Mesendoderm (in vitro differentiated cells): ENCODE measurements at regions not wholly inside any gene's neighbourhood (a gene's known extent, or its start where the extent isn't known, plus 50 kb on each side); places are given as distances from the start of the nearest gene placed in this dataset.

Experiments used
- DNase-seq: peaks from one replicate; pipeline ENCODE4 v3.0.0; 2013
- H2AK5ac ChIP-seq: 2 replicates; pipeline ENCODE4 v1.6.1; 2013; ENCODE audit warnings: low read length, inconsistent platforms
- H2BK120ac ChIP-seq: 2 replicates; pipeline ENCODE4 v1.6.1; 2013; ENCODE audit warnings: low read depth, mild to moderate bottlenecking, low read length, moderate library complexity, mixed read lengths
- H2BK15ac ChIP-seq: replicated peaks from 2 replicates; pipeline ENCODE4 v1.6.1; 2013; ENCODE audit warnings: low read depth, mild to moderate bottlenecking, moderate library complexity
- H2BK5ac ChIP-seq: 2 replicates; pipeline ENCODE4 v1.6.1; 2013; ENCODE audit warnings: low read length, inconsistent platforms
- H3K18ac ChIP-seq: 2 replicates; pipeline ENCODE4 v1.6.1; 2013; ENCODE audit warnings: mild to moderate bottlenecking, low read length, mixed read lengths
- H3K23ac ChIP-seq: one replicate; pipeline ENCODE4 v1.6.1; 2013; ENCODE audit warnings: low read length
- H3K27ac ChIP-seq: 2 replicates; pipeline ENCODE4 v1.5.1; 2013; ENCODE audit warnings: low read depth, mild to moderate bottlenecking, inconsistent platforms, low read length, moderate library complexity
- H3K27me3 ChIP-seq: 2 replicates; pipeline ENCODE4 v1.6.1; 2013; ENCODE audit warnings: low read length, control low read depth, mild to moderate bottlenecking, inconsistent platforms; ENCODE audit not compliant: insufficient read depth, poor library complexity
- H3K36me3 ChIP-seq: 2 replicates; pipeline ENCODE4 v1.6.1; 2013; ENCODE audit warnings: low read length, inconsistent platforms; ENCODE audit not compliant: control insufficient read depth, insufficient read depth
- H3K4ac ChIP-seq: one replicate; pipeline ENCODE4 v1.6.1; 2013; ENCODE audit warnings: low read depth, mild to moderate bottlenecking, low read length, moderate library complexity
- H3K4me1 ChIP-seq: 2 replicates; pipeline ENCODE4 v1.6.1; 2013; ENCODE audit warnings: low read depth, low read length, inconsistent platforms; ENCODE audit not compliant: control insufficient read depth
- H3K4me2 ChIP-seq: 2 replicates; pipeline ENCODE4 v1.6.1; 2013; ENCODE audit warnings: low read length
- H3K4me3 ChIP-seq: 2 replicates; pipeline ENCODE4 v1.5.1; 2013; ENCODE audit warnings: mild to moderate bottlenecking, low read length
- H3K56ac ChIP-seq: one replicate; pipeline ENCODE4 v1.6.1; 2013; ENCODE audit warnings: low read length
- H3K79me1 ChIP-seq: 2 replicates; pipeline ENCODE4 v1.6.1; 2013; ENCODE audit warnings: low read length, inconsistent platforms
- H3K79me2 ChIP-seq: 2 replicates; pipeline ENCODE4 v1.6.1; 2013; ENCODE audit warnings: mild to moderate bottlenecking, low read length; ENCODE audit not compliant: control insufficient read depth, insufficient read depth
- H3K9ac ChIP-seq: 2 replicates; pipeline ENCODE4 v1.6.1; 2013; ENCODE audit warnings: low read length, inconsistent platforms
- H4K5ac ChIP-seq: one replicate; pipeline ENCODE4 v1.6.1; 2013; ENCODE audit warnings: low read length
- H4K8ac ChIP-seq: one replicate; pipeline ENCODE4 v1.6.1; 2013; ENCODE audit warnings: low read depth, mild to moderate bottlenecking, control low read depth, low read length, moderate library complexity
- WGBS: extraction: QIAGEN DNeasy Blood & Tissue Kit; methylation state at CpG from one replicate; pipeline ENCODE4 v1.1.7; 2013; ENCODE audit warnings: low lambda C conversion rate, missing lambda C conversion rate; ENCODE audit not compliant: insufficient coverage; ENCODE audit errors: extremely low coverage; 5-methylcytosine and 5-hydroxymethylcytosine counted together

GRCh38 chr1:78319603-78320002 lies 171.2 kb upstream of the PTGFR start:
- H4K8ac ChIP-seq: no peak overlapping the region
- no peak overlapping the region for H3K18ac ChIP-seq
- H3K79me2 ChIP-seq: no peaks in the 10 kb centered on the region
- H3K79me1 ChIP-seq: no peaks in the 10 kb centered on the region
- H3K36me3 ChIP-seq: no peaks in the 10 kb centered on the region
- H3K9ac ChIP-seq: no peak overlapping the region
- no peaks in the 10 kb centered on the region for H3K27me3 ChIP-seq
- H3K4me1 ChIP-seq: no peaks in the 10 kb centered on the region
- no peak overlapping the region for H2BK120ac ChIP-seq
- no peak overlapping the region for H3K23ac ChIP-seq
- no peak overlapping the region for H3K4me2 ChIP-seq
- H2BK5ac ChIP-seq: no peak overlapping the region
- no peak overlapping the region for H3K56ac ChIP-seq
- WGBS: no CpG with 5 or more reads among the region's 2 CpGs
- H4K5ac ChIP-seq: no peak overlapping the region
- no peak overlapping the region for H2BK15ac ChIP-seq
- no peak for DNase-seq
- H3K4me3 ChIP-seq: no peak overlapping the region
- H3K4ac ChIP-seq: no peak overlapping the region
- no peak overlapping the region for H2AK5ac ChIP-seq
- H3K27ac ChIP-seq: no peak overlapping the region

- no peak overlapping the region for H2BK5ac ChIP-seq
- DNase-seq: no peak
- H3K79me1 ChIP-seq: no peaks in the 10 kb centered on the region
- no peaks in the 10 kb centered on the region for H3K79me2 ChIP-seq
- H3K27me3 ChIP-seq: no peaks in the 10 kb centered on the region
- no CpG with 5 or more reads among the region's 2 CpGs for WGBS
- H4K5ac ChIP-seq: no peak overlapping the region
- no peaks in the 10 kb centered on the region for H3K4me1 ChIP-seq
- H3K9ac ChIP-seq: no peak overlapping the region
- no peak overlapping the region for H2AK5ac ChIP-seq
- no peak overlapping the region for H3K18ac ChIP-seq
- H2BK15ac ChIP-seq: no peak overlapping the region
- no peak overlapping the region for H4K8ac ChIP-seq
- H3K56ac ChIP-seq: no peak overlapping the region
- H3K27ac ChIP-seq: no peak overlapping the region
- no peaks in the 10 kb centered on the region for H3K36me3 ChIP-seq
- no peak overlapping the region for H3K4me3 ChIP-seq
- H3K4me2 ChIP-seq: no peak overlapping the region
- H3K23ac ChIP-seq: no peak overlapping the region
- no peak overlapping the region for H2BK120ac ChIP-seq
- no peak overlapping the region for H3K4ac ChIP-seq
Observed at GRCh38 chr1:78322928-78323680, 167.7 kb upstream of the PTGFR start.

- H3K27ac ChIP-seq: no peak overlapping the region
- no peak overlapping the region for H2BK5ac ChIP-seq
- no peak overlapping the region for H3K4me2 ChIP-seq
- no peak overlapping the region for H2AK5ac ChIP-seq
- no peak overlapping the region for H3K9ac ChIP-seq
- H3K79me1 ChIP-seq: no peaks in the 10 kb centered on the region
- H3K79me2 ChIP-seq: no peaks in the 10 kb centered on the region
- no peak overlapping the region for H4K8ac ChIP-seq
- H3K4ac ChIP-seq: no peak overlapping the region
- no peak overlapping the region for H2BK120ac ChIP-seq
- no peak overlapping the region for H3K23ac ChIP-seq
- H3K56ac ChIP-seq: no peak overlapping the region
- H3K18ac ChIP-seq: no peak overlapping the region
- H2BK15ac ChIP-seq: no peak overlapping the region
- no peak overlapping the region for H3K4me3 ChIP-seq
- H3K4me1 ChIP-seq: no peaks in the 10 kb centered on the region
- peak; percentile 5 for DNase-seq
- H4K5ac ChIP-seq: no peak overlapping the region
- H3K36me3 ChIP-seq: no peaks in the 10 kb centered on the region
- H3K27me3 ChIP-seq: no peaks in the 10 kb centered on the region
- WGBS: no CpG with 5 or more reads among the region's 3 CpGs
Observed at GRCh38 chr1:78325293-78325692, 165.5 kb upstream of the PTGFR start.

- H3K4me3 ChIP-seq: no peak overlapping the region
- H4K5ac ChIP-seq: no peak overlapping the region
- H3K36me3 ChIP-seq: no peaks in the 10 kb centered on the region
- WGBS: no CpG with 5 or more reads among the region's 5 CpGs
- no peaks in the 10 kb centered on the region for H3K27me3 ChIP-seq
- H3K18ac ChIP-seq: no peak overlapping the region
- no peaks in the 10 kb centered on the region for H3K4me1 ChIP-seq
- no peak overlapping the region for H3K56ac ChIP-seq
- H3K9ac ChIP-seq: no peak overlapping the region
- no peak overlapping the region for H2AK5ac ChIP-seq
- H3K23ac ChIP-seq: no peak overlapping the region
- H2BK120ac ChIP-seq: no peak overlapping the region
- no peaks in the 10 kb centered on the region for H3K79me1 ChIP-seq
- H3K4me2 ChIP-seq: no peak overlapping the region
- H3K79me2 ChIP-seq: no peaks in the 10 kb centered on the region
- H3K4ac ChIP-seq: no peak overlapping the region
- no peak overlapping the region for H2BK15ac ChIP-seq
- no peak overlapping the region for H2BK5ac ChIP-seq
- DNase-seq: peak; percentile 13
- no peak overlapping the region for H3K27ac ChIP-seq
- H4K8ac ChIP-seq: no peak overlapping the region
Observed at GRCh38 chr1:78329475-78329874, 161.3 kb upstream of the PTGFR start.

GRCh38 chr1:78331799-78332198 lies 159.0 kb upstream of the PTGFR start:
- no peak overlapping the region for H2BK15ac ChIP-seq
- WGBS: no CpG with 5 or more reads among the region's 1 CpG
- H3K56ac ChIP-seq: no peak overlapping the region
- no peaks in the 10 kb centered on the region for H3K27me3 ChIP-seq
- H3K36me3 ChIP-seq: no peaks in the 10 kb centered on the region
- H2BK120ac ChIP-seq: no peak overlapping the region
- no peak overlapping the region for H2AK5ac ChIP-seq
- no peak overlapping the region for H3K4ac ChIP-seq
- H4K5ac ChIP-seq: no peak overlapping the region
- no peak overlapping the region for H3K18ac ChIP-seq
- H3K9ac ChIP-seq: no peak overlapping the region
- DNase-seq: no peak
- H3K27ac ChIP-seq: no peak overlapping the region
- H3K4me3 ChIP-seq: no peak overlapping the region
- H3K4me1 ChIP-seq: no peaks in the 10 kb centered on the region
- H3K23ac ChIP-seq: no peak overlapping the region
- no peak overlapping the region for H2BK5ac ChIP-seq
- no peak overlapping the region for H4K8ac ChIP-seq
- no peaks in the 10 kb centered on the region for H3K79me1 ChIP-seq
- no peak overlapping the region for H3K4me2 ChIP-seq
- no peaks in the 10 kb centered on the region for H3K79me2 ChIP-seq

- peak; percentile 22 for DNase-seq
- Histone ChIP-seq H4K8ac (no peak overlapping the region), H3K18ac (no peak overlapping the region), H3K4me1 (no peaks in the 10 kb centered on the region), H3K23ac (no peak overlapping the region), H3K27me3 (no peaks in the 10 kb centered on the region), H3K79me1 (no peaks in the 10 kb centered on the region), H2AK5ac (no peak overlapping the region), H3K27ac (no peak overlapping the region), H3K79me2 (no peaks in the 10 kb centered on the region), H3K36me3 (no peaks in the 10 kb centered on the region), H2BK5ac (no peak overlapping the region), H3K4me2 (no peak overlapping the region), H3K9ac (no peak overlapping the region), H3K4ac (no peak overlapping the region), H2BK120ac (no peak overlapping the region), H3K4me3 (no peak overlapping the region), H2BK15ac (no peak overlapping the region), H3K56ac (no peak overlapping the region), H4K5ac (no peak overlapping the region)
- whole genome bisulfite sequencing: no CpG with 5 or more reads among the region's 4 CpGs
Observed at GRCh38 chr1:78333502-78333901, 157.3 kb upstream of the PTGFR start.
